ENCODE measurements at regions not wholly inside any gene's neighbourhood (a gene's known extent, or its start where the extent isn't known, plus 50 kb on each side); places are given as distances from the start of the nearest gene placed in this dataset.

DNA sequence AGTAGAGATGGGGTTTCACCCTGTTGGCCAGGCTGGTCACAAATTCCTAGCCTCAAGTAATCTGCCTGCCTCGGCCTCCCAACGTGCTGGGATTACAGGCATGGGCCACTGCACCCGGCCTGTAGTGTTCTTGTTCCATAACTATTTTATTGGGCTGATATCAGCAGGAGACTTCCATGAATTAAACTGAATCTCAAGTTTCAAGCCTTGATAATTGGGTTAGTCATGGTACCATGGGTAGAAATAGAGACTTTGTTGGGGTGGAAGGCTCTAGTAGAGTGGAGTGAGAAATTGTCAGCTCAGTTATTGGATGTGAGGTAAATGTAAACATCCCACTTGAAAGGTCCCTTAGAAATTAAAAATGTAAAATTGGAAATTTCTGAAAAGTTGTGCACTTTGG lies 419.1 kb downstream of the ADGRL2 start:
- Mint-ChIP-seq H3K4me3 (no peak overlapping the region), H3K4me1 (no peaks in the 10 kb centered on the region), H3K9me3 (no peaks in the 10 kb centered on the region), H3K27ac (ENCODE audit: unreplicated experiment) (no peak overlapping the region), H3K27me3 (ENCODE audit: low read depth) (no peaks in the 10 kb centered on the region), H3K36me3 (ENCODE audit: low read depth) (no peaks in the 10 kb centered on the region)
- TF ChIP-seq, protein P1, sequence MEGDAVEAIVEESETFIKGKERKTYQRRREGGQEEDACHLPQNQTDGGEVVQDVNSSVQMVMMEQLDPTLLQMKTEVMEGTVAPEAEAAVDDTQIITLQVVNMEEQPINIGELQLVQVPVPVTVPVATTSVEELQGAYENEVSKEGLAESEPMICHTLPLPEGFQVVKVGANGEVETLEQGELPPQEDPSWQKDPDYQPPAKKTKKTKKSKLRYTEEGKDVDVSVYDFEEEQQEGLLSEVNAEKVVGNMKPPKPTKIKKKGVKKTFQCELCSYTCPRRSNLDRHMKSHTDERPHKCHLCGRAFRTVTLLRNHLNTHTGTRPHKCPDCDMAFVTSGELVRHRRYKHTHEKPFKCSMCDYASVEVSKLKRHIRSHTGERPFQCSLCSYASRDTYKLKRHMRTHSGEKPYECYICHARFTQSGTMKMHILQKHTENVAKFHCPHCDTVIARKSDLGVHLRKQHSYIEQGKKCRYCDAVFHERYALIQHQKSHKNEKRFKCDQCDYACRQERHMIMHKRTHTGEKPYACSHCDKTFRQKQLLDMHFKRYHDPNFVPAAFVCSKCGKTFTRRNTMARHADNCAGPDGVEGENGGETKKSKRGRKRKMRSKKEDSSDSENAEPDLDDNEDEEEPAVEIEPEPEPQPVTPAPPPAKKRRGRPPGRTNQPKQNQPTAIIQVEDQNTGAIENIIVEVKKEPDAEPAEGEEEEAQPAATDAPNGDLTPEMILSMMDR (conservative IDR thresholded peaks at IDR 0.05): no peak
- DNase-seq (ENCODE audit: low read depth, low spot score): no peak

DNA sequence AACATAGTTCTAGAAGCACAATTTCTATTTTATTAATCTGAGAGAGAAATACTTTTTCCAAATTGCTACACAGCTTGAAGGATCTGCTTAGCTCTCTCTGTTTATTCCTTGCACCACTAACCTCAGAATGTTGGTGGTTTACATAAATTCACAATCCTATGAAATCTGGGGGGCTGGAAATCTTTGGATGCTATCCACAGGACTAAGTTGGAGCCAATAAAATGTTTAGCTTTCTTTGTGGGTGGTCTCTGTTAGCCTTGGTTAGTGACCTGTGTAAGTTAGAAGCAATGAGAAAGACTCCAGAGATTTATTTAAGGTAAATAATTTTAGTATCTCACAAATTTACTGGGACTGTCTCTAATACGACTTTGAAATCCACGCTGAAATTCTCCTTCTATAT lies 418.1 kb downstream of the ADGRL2 start:
- Mint-ChIP-seq H3K27me3 (ENCODE audit: low read depth) (no peaks in the 10 kb centered on the region), H3K36me3 (ENCODE audit: low read depth) (no peaks in the 10 kb centered on the region)
- TF ChIP-seq, protein P1 (conservative IDR thresholded peaks at IDR 0.05): no peak

DNA sequence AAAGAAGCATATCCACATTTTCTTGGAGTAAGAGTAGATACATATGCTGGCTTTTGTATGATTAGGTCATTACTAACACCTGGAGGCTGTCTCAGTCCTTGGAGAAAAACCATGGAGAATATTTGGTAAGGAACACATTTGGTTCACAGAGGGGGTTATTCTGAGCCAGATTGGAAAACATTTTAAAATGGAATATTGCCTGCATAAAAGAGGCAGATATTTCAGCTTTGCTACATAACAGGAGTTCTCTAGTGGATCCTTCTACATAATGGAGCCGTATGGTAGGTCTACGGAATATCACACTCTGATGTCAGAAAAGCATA lies 415.1 kb downstream of the ADGRL2 start:
- no peak overlapping the region for H3K4me3 Mint-ChIP-seq

More for the DNA sequence above, 418.1 kb downstream of the ADGRL2 start:
- Mint-ChIP-seq H3K4me1 (no peaks in the 10 kb centered on the region), H3K4me3 (no peak overlapping the region), H3K9me3 (no peaks in the 10 kb centered on the region), H3K27ac (ENCODE audit: unreplicated experiment) (no peak overlapping the region)
- no peak for DNase-seq (ENCODE audit: low read depth, low spot score)

GRCh38 chr1:82215056-82215852 lies 414.5 kb downstream of the ADGRL2 start:
- H3K27ac Mint-ChIP-seq (ENCODE audit: unreplicated experiment): no peak overlapping the region
- no peaks in the 10 kb centered on the region for H3K27me3 Mint-ChIP-seq (ENCODE audit: low read depth)
- H3K4me1 Mint-ChIP-seq: no peaks in the 10 kb centered on the region
- DNase-seq (ENCODE audit: low read depth, low spot score): no peak
- no peaks in the 10 kb centered on the region for H3K9me3 Mint-ChIP-seq
- no peaks in the 10 kb centered on the region for H3K36me3 Mint-ChIP-seq (ENCODE audit: low read depth)
- TF ChIP-seq, protein P1 (conservative IDR thresholded peaks at IDR 0.05): no peak
- H3K4me3 Mint-ChIP-seq: no peak overlapping the region

More for the DNA sequence above, 415.1 kb downstream of the ADGRL2 start:
- Mint-ChIP-seq H3K9me3 (no peaks in the 10 kb centered on the region), H3K27me3 (ENCODE audit: low read depth) (no peaks in the 10 kb centered on the region), H3K27ac (ENCODE audit: unreplicated experiment) (no peak overlapping the region), H3K36me3 (ENCODE audit: low read depth) (no peaks in the 10 kb centered on the region), H3K4me1 (no peaks in the 10 kb centered on the region)
- no peak for DNase-seq (ENCODE audit: low read depth, low spot score)
- TF ChIP-seq, protein P1 (conservative IDR thresholded peaks at IDR 0.05): no peak

DNA sequence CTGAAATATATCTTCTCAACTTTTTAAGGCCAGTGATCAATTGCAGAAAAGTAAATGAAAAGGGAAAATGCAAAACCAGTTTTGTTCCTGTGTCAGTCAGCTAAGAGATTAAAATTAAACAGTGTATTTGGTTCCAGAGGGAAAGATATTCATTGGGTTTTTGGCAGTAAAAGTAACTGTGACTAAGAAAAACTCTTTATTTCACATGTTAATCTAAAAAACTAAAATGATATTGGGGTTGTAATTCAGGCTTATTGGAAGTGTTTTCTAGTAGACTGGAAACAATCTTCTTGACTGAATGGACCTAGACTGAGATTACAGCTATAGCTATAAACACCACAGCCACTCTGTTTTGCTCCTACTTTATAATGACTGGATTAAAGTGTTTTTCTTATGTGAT lies 413.9 kb downstream of the ADGRL2 start:
- H3K36me3 Mint-ChIP-seq (ENCODE audit: low read depth): no peaks in the 10 kb centered on the region
- no peak for DNase-seq (ENCODE audit: low read depth, low spot score)
- H3K4me1 Mint-ChIP-seq: no peaks in the 10 kb centered on the region
- TF ChIP-seq, protein P1 (conservative IDR thresholded peaks at IDR 0.05): no peak
- no peak overlapping the region for H3K27ac Mint-ChIP-seq (ENCODE audit: unreplicated experiment)
- H3K4me3 Mint-ChIP-seq: no peak overlapping the region
- no peaks in the 10 kb centered on the region for H3K9me3 Mint-ChIP-seq
- H3K27me3 Mint-ChIP-seq (ENCODE audit: low read depth): no peaks in the 10 kb centered on the region
